Chondrocyte (in vitro differentiated cells): ENCODE measurements at regions not wholly inside any gene's neighbourhood (a gene's known extent, or its start where the extent isn't known, plus 50 kb on each side); places are given as distances from the start of the nearest gene placed in this dataset.

Experiments used
- DNase-seq: peaks from one replicate; pipeline ENCODE4 v3.0.0; 2021; ENCODE audit warnings: mixed read lengths, low spot score
- H3K27ac Mint-ChIP-seq: one replicate; pipeline ENCODE4 v1.8.0; 2021; ENCODE audit warnings: mild to moderate bottlenecking, moderate library complexity, mixed read lengths; ENCODE audit not compliant: unreplicated experiment
- H3K27me3 Mint-ChIP-seq: 2 replicates; pipeline ENCODE4 v1.8.0; 2021; ENCODE audit warnings: low read depth, mixed read lengths
- H3K36me3 Mint-ChIP-seq: 2 replicates; pipeline ENCODE4 v1.8.0; 2021; ENCODE audit warnings: low read depth, mixed read lengths
- H3K4me1 Mint-ChIP-seq: 2 replicates; pipeline ENCODE4 v1.8.0; 2021; ENCODE audit warnings: low read depth, mild to moderate bottlenecking, mixed read lengths
- H3K4me3 Mint-ChIP-seq: one replicate; pipeline ENCODE4 v1.8.0; 2021; ENCODE audit warnings: mild to moderate bottlenecking, moderate library complexity, mixed read lengths; ENCODE audit not compliant: unreplicated experiment
- H3K9me3 Mint-ChIP-seq: 2 replicates; pipeline ENCODE4 v1.8.0; 2021; ENCODE audit warnings: low read depth, mixed read lengths
- TF ChIP-seq, protein P1 (sequence below): fragments of 200-600 bp; sonication (generic); IDR thresholded peaks from 2 replicates; pipeline ENCODE4 v1.5.0; 2021; ENCODE audit warnings: antibody characterized with exemption, mild to moderate bottlenecking, moderate library complexity

- H3K27me3 Mint-ChIP-seq, result peaks cover 3% of the 10 kb centered on the region
- TF ChIP-seq, protein P1, sequence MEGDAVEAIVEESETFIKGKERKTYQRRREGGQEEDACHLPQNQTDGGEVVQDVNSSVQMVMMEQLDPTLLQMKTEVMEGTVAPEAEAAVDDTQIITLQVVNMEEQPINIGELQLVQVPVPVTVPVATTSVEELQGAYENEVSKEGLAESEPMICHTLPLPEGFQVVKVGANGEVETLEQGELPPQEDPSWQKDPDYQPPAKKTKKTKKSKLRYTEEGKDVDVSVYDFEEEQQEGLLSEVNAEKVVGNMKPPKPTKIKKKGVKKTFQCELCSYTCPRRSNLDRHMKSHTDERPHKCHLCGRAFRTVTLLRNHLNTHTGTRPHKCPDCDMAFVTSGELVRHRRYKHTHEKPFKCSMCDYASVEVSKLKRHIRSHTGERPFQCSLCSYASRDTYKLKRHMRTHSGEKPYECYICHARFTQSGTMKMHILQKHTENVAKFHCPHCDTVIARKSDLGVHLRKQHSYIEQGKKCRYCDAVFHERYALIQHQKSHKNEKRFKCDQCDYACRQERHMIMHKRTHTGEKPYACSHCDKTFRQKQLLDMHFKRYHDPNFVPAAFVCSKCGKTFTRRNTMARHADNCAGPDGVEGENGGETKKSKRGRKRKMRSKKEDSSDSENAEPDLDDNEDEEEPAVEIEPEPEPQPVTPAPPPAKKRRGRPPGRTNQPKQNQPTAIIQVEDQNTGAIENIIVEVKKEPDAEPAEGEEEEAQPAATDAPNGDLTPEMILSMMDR, result no peak
- peak; percentile 54 for DNase-seq
- no peaks in the 10 kb centered on the region for H3K36me3 Mint-ChIP-seq
- H3K27ac Mint-ChIP-seq, result no peak overlapping the region
- no peaks in the 10 kb centered on the region for H3K4me1 Mint-ChIP-seq
- H3K4me3 Mint-ChIP-seq, result no peak overlapping the region
- peaks cover 6% of the 10 kb centered on the region for H3K9me3 Mint-ChIP-seq
These were observed 65.1 kb downstream of the RRM2 start for GRCh38 chr2:10187661-10188060.

GRCh38 chr2:10188211-10188610, 65.7 kb downstream of the RRM2 start:
- Mint-ChIP-seq H3K4me3 (no peak overlapping the region), H3K27ac (no peak overlapping the region), H3K36me3 (no peaks in the 10 kb centered on the region), H3K4me1 (no peaks in the 10 kb centered on the region), H3K27me3 (peaks cover 3% of the 10 kb centered on the region), H3K9me3 (peaks cover 6% of the 10 kb centered on the region)
- DNase-seq, result no peak
- TF ChIP-seq, protein P1, result peak; percentile 70

- H3K9me3 Mint-ChIP-seq, result peaks cover 6% of the 10 kb centered on the region
- peaks cover 2% of the 10 kb centered on the region for H3K4me1 Mint-ChIP-seq
- H3K36me3 Mint-ChIP-seq, result no peaks in the 10 kb centered on the region
- TF ChIP-seq, protein P1, result no peak
- no peak overlapping the region for H3K4me3 Mint-ChIP-seq
- DNase-seq, result peak; percentile 65
- H3K27me3 Mint-ChIP-seq, result peaks cover 3% of the 10 kb centered on the region
- no peak overlapping the region for H3K27ac Mint-ChIP-seq
These were observed 66.3 kb downstream of the RRM2 start for GRCh38 chr2:10188729-10189305.

DNA sequence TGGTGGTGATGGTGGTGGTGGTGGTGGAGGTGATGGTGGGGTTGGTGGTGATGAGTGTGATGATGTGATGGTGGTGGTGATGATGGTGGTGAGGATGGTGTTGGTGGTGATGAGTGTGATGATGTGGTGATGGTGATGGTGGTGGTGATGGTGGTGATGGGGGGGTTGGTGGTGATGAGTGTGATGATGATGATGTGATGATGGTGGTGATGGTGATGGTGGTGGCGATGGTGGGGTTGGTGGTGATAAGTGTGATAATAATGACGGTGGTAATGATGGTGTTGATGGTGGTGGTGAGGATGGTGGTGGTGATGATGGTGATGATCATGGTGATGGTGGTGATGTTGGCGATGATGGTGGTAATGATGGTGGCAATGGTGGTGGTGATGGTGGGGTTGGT, 67.7 kb downstream of the RRM2 start:
- Mint-ChIP-seq H3K27ac (no peak overlapping the region), H3K9me3 (peaks cover 6% of the 10 kb centered on the region), H3K27me3 (peaks cover 3% of the 10 kb centered on the region), H3K4me1 (peaks cover 3% of the 10 kb centered on the region), H3K36me3 (no peaks in the 10 kb centered on the region), H3K4me3 (no peak overlapping the region)
- TF ChIP-seq, protein P1, result no peak
- DNase-seq, result no peak

DNA sequence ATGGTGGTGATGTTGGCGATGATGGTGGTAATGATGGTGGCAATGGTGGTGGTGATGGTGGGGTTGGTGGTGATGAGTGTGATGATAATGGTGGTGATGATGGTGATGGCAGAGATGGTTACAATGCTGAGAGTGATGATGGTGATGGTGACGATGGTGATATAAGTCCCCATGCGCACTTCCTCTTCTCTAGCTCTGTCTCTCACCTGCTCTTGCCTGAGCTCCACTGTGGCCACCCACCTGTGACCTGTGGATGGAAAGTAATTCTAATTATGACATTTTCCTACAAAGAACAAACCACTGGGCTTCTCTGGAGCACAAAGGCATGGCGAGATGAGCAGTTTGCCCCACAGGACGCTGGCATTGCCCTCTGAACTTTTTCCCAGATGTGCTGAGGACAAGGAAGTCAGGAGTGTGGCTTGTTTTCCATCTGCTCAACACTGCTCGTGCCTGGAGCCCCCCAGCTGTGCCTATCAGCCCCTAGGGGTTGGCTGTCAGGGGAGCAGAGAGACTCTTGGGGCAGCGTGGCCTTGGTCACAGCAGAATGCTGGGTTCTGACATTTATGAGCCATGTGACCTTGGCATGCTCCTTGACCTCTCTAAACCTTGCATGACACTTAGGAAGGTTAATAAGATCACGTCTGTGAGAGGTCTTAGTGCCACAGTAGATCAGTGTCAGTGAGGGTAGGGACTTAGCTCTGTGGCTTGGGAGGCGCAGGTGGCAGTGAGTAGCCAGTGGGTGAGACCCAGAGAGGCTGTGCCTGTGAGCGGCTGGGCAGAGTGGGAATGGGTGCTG, 68.4 kb downstream of the RRM2 start:
- peaks cover 6% of the 10 kb centered on the region for H3K9me3 Mint-ChIP-seq
- no peak overlapping the region for H3K4me3 Mint-ChIP-seq
- peaks cover 3% of the 10 kb centered on the region for H3K4me1 Mint-ChIP-seq
- no peaks in the 10 kb centered on the region for H3K36me3 Mint-ChIP-seq
- peak; percentile 48 for DNase-seq
- H3K27ac Mint-ChIP-seq, result no peak overlapping the region
- TF ChIP-seq, protein P1, result no peak
- H3K27me3 Mint-ChIP-seq, result no peaks in the 10 kb centered on the region
